Astrocyte (in vitro differentiated cells and primary cell): ENCODE measurements at regions not wholly inside any gene's neighbourhood (a gene's known extent, or its start where the extent isn't known, plus 50 kb on each side); places are given as distances from the start of the nearest gene placed in this dataset.

ENCODE experiments used
- EZH2 ChIP-seq: IDR thresholded peaks from 2 replicates; pipeline ENCODE4 v1.6.1; 2012; ENCODE audit warnings: mild to moderate bottlenecking, low read length, inconsistent platforms; ENCODE audit not compliant: insufficient read depth
- TF ChIP-seq, protein P1 (sequence below): IDR thresholded peaks from 2 replicates; pipeline ENCODE4 v1.5.1; 2011; ENCODE audit warnings: low read depth, mild to moderate bottlenecking, inconsistent platforms, low read length, moderate library complexity; ENCODE audit not compliant: insufficient read depth

DNA sequence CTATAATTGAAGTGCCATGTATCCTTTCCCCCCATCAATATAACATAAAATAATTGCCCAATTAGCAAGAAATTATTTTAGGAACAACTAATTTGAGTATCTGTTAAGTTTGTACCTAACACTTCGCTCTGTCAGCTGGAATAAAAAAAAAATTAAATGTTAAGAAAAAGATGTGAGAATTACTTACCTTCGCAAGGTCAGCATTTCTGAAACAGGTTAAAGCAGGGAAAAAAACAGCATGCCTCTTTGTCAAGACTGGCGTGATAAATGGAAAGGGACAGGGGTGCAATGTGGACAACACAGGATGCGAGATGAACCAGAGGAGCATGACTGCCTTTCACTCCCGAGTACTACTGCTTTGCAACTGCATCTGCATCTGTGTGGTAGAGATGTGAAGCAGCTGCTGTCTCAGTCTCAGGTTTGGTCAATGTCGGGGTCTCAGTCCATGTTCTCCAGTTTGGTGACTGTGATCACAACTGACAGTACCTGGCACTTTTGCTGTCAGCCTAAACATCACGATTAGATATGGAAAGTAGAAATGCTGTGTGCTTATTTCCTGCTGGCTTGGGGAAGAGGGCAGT lies 565.4 kb upstream of the LRRTM1 start:
- TF ChIP-seq EZH2: no peak
- TF ChIP-seq, protein P1, sequence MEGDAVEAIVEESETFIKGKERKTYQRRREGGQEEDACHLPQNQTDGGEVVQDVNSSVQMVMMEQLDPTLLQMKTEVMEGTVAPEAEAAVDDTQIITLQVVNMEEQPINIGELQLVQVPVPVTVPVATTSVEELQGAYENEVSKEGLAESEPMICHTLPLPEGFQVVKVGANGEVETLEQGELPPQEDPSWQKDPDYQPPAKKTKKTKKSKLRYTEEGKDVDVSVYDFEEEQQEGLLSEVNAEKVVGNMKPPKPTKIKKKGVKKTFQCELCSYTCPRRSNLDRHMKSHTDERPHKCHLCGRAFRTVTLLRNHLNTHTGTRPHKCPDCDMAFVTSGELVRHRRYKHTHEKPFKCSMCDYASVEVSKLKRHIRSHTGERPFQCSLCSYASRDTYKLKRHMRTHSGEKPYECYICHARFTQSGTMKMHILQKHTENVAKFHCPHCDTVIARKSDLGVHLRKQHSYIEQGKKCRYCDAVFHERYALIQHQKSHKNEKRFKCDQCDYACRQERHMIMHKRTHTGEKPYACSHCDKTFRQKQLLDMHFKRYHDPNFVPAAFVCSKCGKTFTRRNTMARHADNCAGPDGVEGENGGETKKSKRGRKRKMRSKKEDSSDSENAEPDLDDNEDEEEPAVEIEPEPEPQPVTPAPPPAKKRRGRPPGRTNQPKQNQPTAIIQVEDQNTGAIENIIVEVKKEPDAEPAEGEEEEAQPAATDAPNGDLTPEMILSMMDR: no peak
